Mesendoderm (in vitro differentiated cells): ENCODE measurements at regions not wholly inside any gene's neighbourhood (a gene's known extent, or its start where the extent isn't known, plus 50 kb on each side); places are given as distances from the start of the nearest gene placed in this dataset.

Experiments used
- DNase-seq: peaks from one replicate; pipeline ENCODE4 v3.0.0; 2013
- H2AK5ac ChIP-seq: 2 replicates; pipeline ENCODE4 v1.6.1; 2013; ENCODE audit warnings: low read length, inconsistent platforms
- H2BK120ac ChIP-seq: 2 replicates; pipeline ENCODE4 v1.6.1; 2013; ENCODE audit warnings: low read depth, mild to moderate bottlenecking, low read length, moderate library complexity, mixed read lengths
- H2BK15ac ChIP-seq: replicated peaks from 2 replicates; pipeline ENCODE4 v1.6.1; 2013; ENCODE audit warnings: low read depth, mild to moderate bottlenecking, moderate library complexity
- H2BK5ac ChIP-seq: 2 replicates; pipeline ENCODE4 v1.6.1; 2013; ENCODE audit warnings: low read length, inconsistent platforms
- H3K18ac ChIP-seq: 2 replicates; pipeline ENCODE4 v1.6.1; 2013; ENCODE audit warnings: mild to moderate bottlenecking, low read length, mixed read lengths
- H3K23ac ChIP-seq: one replicate; pipeline ENCODE4 v1.6.1; 2013; ENCODE audit warnings: low read length
- H3K27ac ChIP-seq: 2 replicates; pipeline ENCODE4 v1.5.1; 2013; ENCODE audit warnings: low read depth, mild to moderate bottlenecking, inconsistent platforms, low read length, moderate library complexity
- H3K27me3 ChIP-seq: 2 replicates; pipeline ENCODE4 v1.6.1; 2013; ENCODE audit warnings: low read length, control low read depth, mild to moderate bottlenecking, inconsistent platforms; ENCODE audit not compliant: insufficient read depth, poor library complexity
- H3K36me3 ChIP-seq: 2 replicates; pipeline ENCODE4 v1.6.1; 2013; ENCODE audit warnings: low read length, inconsistent platforms; ENCODE audit not compliant: control insufficient read depth, insufficient read depth
- H3K4ac ChIP-seq: one replicate; pipeline ENCODE4 v1.6.1; 2013; ENCODE audit warnings: low read depth, mild to moderate bottlenecking, low read length, moderate library complexity
- H3K4me1 ChIP-seq: 2 replicates; pipeline ENCODE4 v1.6.1; 2013; ENCODE audit warnings: low read depth, low read length, inconsistent platforms; ENCODE audit not compliant: control insufficient read depth
- H3K4me2 ChIP-seq: 2 replicates; pipeline ENCODE4 v1.6.1; 2013; ENCODE audit warnings: low read length
- H3K4me3 ChIP-seq: 2 replicates; pipeline ENCODE4 v1.5.1; 2013; ENCODE audit warnings: mild to moderate bottlenecking, low read length
- H3K56ac ChIP-seq: one replicate; pipeline ENCODE4 v1.6.1; 2013; ENCODE audit warnings: low read length
- H3K79me1 ChIP-seq: 2 replicates; pipeline ENCODE4 v1.6.1; 2013; ENCODE audit warnings: low read length, inconsistent platforms
- H3K79me2 ChIP-seq: 2 replicates; pipeline ENCODE4 v1.6.1; 2013; ENCODE audit warnings: mild to moderate bottlenecking, low read length; ENCODE audit not compliant: control insufficient read depth, insufficient read depth
- H3K9ac ChIP-seq: 2 replicates; pipeline ENCODE4 v1.6.1; 2013; ENCODE audit warnings: low read length, inconsistent platforms
- H4K5ac ChIP-seq: one replicate; pipeline ENCODE4 v1.6.1; 2013; ENCODE audit warnings: low read length
- H4K8ac ChIP-seq: one replicate; pipeline ENCODE4 v1.6.1; 2013; ENCODE audit warnings: low read depth, mild to moderate bottlenecking, control low read depth, low read length, moderate library complexity
- WGBS: extraction: QIAGEN DNeasy Blood & Tissue Kit; methylation state at CpG from one replicate; pipeline ENCODE4 v1.1.7; 2013; ENCODE audit warnings: low lambda C conversion rate, missing lambda C conversion rate; ENCODE audit not compliant: insufficient coverage; ENCODE audit errors: extremely low coverage; 5-methylcytosine and 5-hydroxymethylcytosine counted together

- Histone ChIP-seq H4K8ac (no peak overlapping the region), H4K5ac (no peak overlapping the region), H3K4ac (no peak overlapping the region), H3K9ac (no peak overlapping the region), H2BK120ac (no peak overlapping the region), H3K4me3 (no peak overlapping the region), H3K4me1 (no peaks in the 10 kb centered on the region), H3K79me2 (no peaks in the 10 kb centered on the region), H3K27me3 (no peaks in the 10 kb centered on the region), H3K18ac (no peak overlapping the region), H3K36me3 (no peaks in the 10 kb centered on the region), H3K27ac (no peak overlapping the region), H2AK5ac (no peak overlapping the region), H3K4me2 (no peak overlapping the region), H3K79me1 (no peaks in the 10 kb centered on the region), H3K23ac (no peak overlapping the region), H2BK15ac (no peak overlapping the region), H2BK5ac (no peak overlapping the region), H3K56ac (no peak overlapping the region)
- no peak for DNase-seq
- no CpG with 5 or more reads among the region's 2 CpGs for WGBS
Observed at GRCh38 chr6:121723623-121724022, 288.2 kb downstream of the GJA1 start.

DNA sequence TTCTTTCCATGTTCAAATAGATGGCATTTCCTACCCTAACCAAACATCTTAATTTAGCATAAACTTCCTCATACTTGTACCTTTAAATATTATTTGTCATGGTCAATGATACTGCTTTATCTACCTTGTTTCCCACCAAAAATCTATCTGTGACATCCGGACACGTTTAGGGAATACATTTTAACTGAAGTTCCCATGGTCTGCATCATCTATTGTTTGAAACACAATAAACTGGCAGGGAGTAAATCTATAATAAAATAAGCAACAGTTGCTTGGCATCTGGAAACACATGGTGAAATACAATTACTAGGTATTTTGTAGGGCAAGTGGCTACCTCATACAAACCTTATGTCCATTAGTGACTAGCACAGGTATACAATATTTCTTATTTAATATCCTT lies 289.1 kb downstream of the GJA1 start:
- H3K18ac ChIP-seq = no peak overlapping the region
- no peak overlapping the region for H3K9ac ChIP-seq
- no peak overlapping the region for H3K27ac ChIP-seq
- H2BK120ac ChIP-seq = no peak overlapping the region
- H3K36me3 ChIP-seq = no peaks in the 10 kb centered on the region
- no peaks in the 10 kb centered on the region for H3K27me3 ChIP-seq
- WGBS = no CpG with 5 or more reads among the region's 2 CpGs
- no peak overlapping the region for H3K4me3 ChIP-seq
- no peak overlapping the region for H4K5ac ChIP-seq
- H3K79me2 ChIP-seq = no peaks in the 10 kb centered on the region
- no peak overlapping the region for H4K8ac ChIP-seq
- no peak overlapping the region for H3K4me2 ChIP-seq
- H3K23ac ChIP-seq = no peak overlapping the region
- H3K4me1 ChIP-seq = no peaks in the 10 kb centered on the region
- no peak overlapping the region for H2BK5ac ChIP-seq
- no peak overlapping the region for H2BK15ac ChIP-seq
- no peak overlapping the region for H2AK5ac ChIP-seq
- H3K56ac ChIP-seq = no peak overlapping the region
- no peak overlapping the region for H3K4ac ChIP-seq
- no peak for DNase-seq
- H3K79me1 ChIP-seq = no peaks in the 10 kb centered on the region

- Histone ChIP-seq H3K79me1 (no peaks in the 10 kb centered on the region), H4K8ac (no peak overlapping the region), H3K4ac (no peak overlapping the region), H3K27ac (no peak overlapping the region), H3K23ac (no peak overlapping the region), H2BK5ac (no peak overlapping the region), H4K5ac (no peak overlapping the region), H3K4me1 (no peaks in the 10 kb centered on the region), H3K79me2 (no peaks in the 10 kb centered on the region), H3K36me3 (no peaks in the 10 kb centered on the region), H3K56ac (no peak overlapping the region), H3K27me3 (no peaks in the 10 kb centered on the region), H3K9ac (no peak overlapping the region), H2BK15ac (no peak overlapping the region), H2BK120ac (no peak overlapping the region), H3K4me2 (no peak overlapping the region), H3K4me3 (no peak overlapping the region), H2AK5ac (no peak overlapping the region), H3K18ac (no peak overlapping the region)
- DNase-seq = no peak
- no CpG with 5 or more reads among the region's 1 CpG for WGBS
Observed at GRCh38 chr6:121726596-121726995, 291.1 kb downstream of the GJA1 start.

DNA sequence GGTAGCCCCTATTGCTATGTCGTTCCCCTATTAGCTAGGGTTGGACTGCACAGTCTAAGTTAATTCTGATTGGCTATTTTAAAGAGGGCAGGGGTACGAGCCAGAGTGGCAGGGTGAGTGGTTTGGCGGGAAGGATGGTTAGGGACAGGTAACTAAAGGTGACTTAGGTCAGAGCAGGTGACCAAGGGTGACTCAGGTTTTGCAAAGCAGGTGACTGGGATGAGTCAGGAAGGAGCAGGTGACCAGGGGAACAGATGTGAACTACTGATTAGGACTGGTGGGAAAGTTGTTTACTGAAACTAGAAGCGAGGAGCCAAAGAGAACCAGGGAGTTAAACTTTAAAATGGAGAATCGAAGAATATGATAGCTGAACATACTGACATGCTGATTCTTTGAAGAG lies 295.2 kb downstream of the GJA1 start:
- H2BK120ac ChIP-seq = no peak overlapping the region
- H3K27ac ChIP-seq = no peak overlapping the region
- H3K18ac ChIP-seq = no peak overlapping the region
- H3K9ac ChIP-seq = no peak overlapping the region
- DNase-seq = peak; percentile 12
- H3K79me2 ChIP-seq = no peaks in the 10 kb centered on the region
- H3K4me3 ChIP-seq = no peak overlapping the region
- no peaks in the 10 kb centered on the region for H3K4me1 ChIP-seq
- H3K23ac ChIP-seq = no peak overlapping the region
- no peaks in the 10 kb centered on the region for H3K79me1 ChIP-seq
- H3K56ac ChIP-seq = no peak overlapping the region
- no peak overlapping the region for H4K8ac ChIP-seq
- no peak overlapping the region for H3K4me2 ChIP-seq
- H2BK5ac ChIP-seq = no peak overlapping the region
- no peaks in the 10 kb centered on the region for H3K27me3 ChIP-seq
- H2AK5ac ChIP-seq = no peak overlapping the region
- no peak overlapping the region for H2BK15ac ChIP-seq
- H3K4ac ChIP-seq = no peak overlapping the region
- no CpG with 5 or more reads among the region's 5 CpGs for WGBS
- H4K5ac ChIP-seq = no peak overlapping the region
- no peaks in the 10 kb centered on the region for H3K36me3 ChIP-seq

DNA sequence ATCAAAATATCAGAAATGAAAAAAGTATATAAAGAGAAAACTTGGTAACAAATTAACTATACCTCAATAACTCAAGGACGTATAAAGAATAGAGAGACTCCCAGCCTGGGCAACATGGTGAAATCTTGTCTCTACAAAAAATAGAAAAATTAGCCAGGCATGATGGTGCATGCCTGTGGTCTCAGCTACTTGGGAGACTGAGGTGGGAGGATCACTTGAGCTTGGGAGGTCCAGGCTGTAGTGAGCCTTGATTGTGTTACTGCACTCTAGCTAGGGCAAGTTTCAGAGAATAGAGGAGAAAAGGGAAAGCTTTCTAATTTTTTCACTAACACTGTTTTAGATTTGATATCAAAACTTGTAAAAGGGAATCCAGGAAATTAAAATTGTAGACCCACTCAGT lies 295.9 kb downstream of the GJA1 start:
- no peak overlapping the region for H3K18ac ChIP-seq
- no peak overlapping the region for H3K4ac ChIP-seq

DNA sequence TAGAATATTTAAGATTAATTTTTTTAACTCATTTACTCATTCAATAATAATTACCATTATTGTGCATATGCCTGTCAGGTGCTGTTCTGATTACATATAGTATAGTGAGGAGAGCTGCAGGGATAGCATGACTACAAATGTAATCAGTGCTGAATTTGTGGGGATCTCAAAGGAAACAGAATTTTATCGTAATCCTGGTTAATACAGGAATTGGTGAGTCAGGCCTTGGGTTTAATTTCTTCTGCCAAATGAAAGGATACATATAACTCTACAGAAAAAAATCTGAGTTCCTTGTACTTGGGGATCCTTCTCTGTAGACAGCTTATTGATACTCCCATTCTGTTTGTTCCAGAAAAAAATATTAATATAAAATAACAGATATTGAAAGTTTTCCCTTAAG lies 297.2 kb downstream of the GJA1 start:
- no peak overlapping the region for H3K18ac ChIP-seq
- no peak overlapping the region for H4K8ac ChIP-seq
- no peaks in the 10 kb centered on the region for H3K4me1 ChIP-seq
- no peak overlapping the region for H3K23ac ChIP-seq
- no peak for DNase-seq
- H3K4me2 ChIP-seq = no peak overlapping the region
- H2AK5ac ChIP-seq = no peak overlapping the region
- no peak overlapping the region for H2BK5ac ChIP-seq
- no peak overlapping the region for H2BK15ac ChIP-seq
- H3K4ac ChIP-seq = no peak overlapping the region
- no peak overlapping the region for H3K9ac ChIP-seq
- no peaks in the 10 kb centered on the region for H3K27me3 ChIP-seq
- H3K79me1 ChIP-seq = no peaks in the 10 kb centered on the region
- no peak overlapping the region for H4K5ac ChIP-seq
- H2BK120ac ChIP-seq = no peak overlapping the region
- no CpG with 5 or more reads among the region's 1 CpG for WGBS
- no peak overlapping the region for H3K56ac ChIP-seq
- no peaks in the 10 kb centered on the region for H3K79me2 ChIP-seq
- no peak overlapping the region for H3K27ac ChIP-seq
- no peak overlapping the region for H3K4me3 ChIP-seq
- H3K36me3 ChIP-seq = no peaks in the 10 kb centered on the region

More for the DNA sequence above, 295.9 kb downstream of the GJA1 start:
- Histone ChIP-seq H4K8ac (no peak overlapping the region), H3K23ac (no peak overlapping the region), H4K5ac (no peak overlapping the region), H3K4me1 (no peaks in the 10 kb centered on the region), H3K56ac (no peak overlapping the region), H3K4me3 (no peak overlapping the region), H2BK120ac (no peak overlapping the region), H2BK5ac (no peak overlapping the region), H3K4me2 (no peak overlapping the region), H2AK5ac (no peak overlapping the region), H3K79me2 (no peaks in the 10 kb centered on the region), H2BK15ac (no peak overlapping the region), H3K27me3 (no peaks in the 10 kb centered on the region), H3K27ac (no peak overlapping the region), H3K36me3 (no peaks in the 10 kb centered on the region), H3K9ac (no peak overlapping the region), H3K79me1 (no peaks in the 10 kb centered on the region)
- no CpG with 5 or more reads among the region's 1 CpG for WGBS
- no peak for DNase-seq
